HEK293 (cell line): ENCODE measurements at regions not wholly inside any gene's neighbourhood (a gene's known extent, or its start where the extent isn't known, plus 50 kb on each side); places are given as distances from the start of the nearest gene placed in this dataset.

Experiments used
- CTCF ChIA-PET: fragments of 350-600 bp; formaldehyde crosslinking; extraction: SDS; loops from one replicate; lab custom pipeline; 2021; ENCODE audit warnings: antibody characterized with exemption; lab: Yijun Ruan, JAX
- POLR2A ChIA-PET: fragments of 300-600 bp; formaldehyde crosslinking; extraction: SDS; loops from one replicate; lab custom pipeline; 2020; ENCODE audit warnings: antibody characterized with exemption, inconsistent platforms; lab: Yijun Ruan, JAX
- H3K27ac ChIP-seq: fragments of 200-500 bp; sonication (Bioruptor generic); 2 replicates; pipeline ENCODE4 v1.5.1; 2014; ENCODE audit warnings: low read depth, low read length, control low read depth, inconsistent platforms; ENCODE audit errors: extremely low read depth
- H3K36me3 ChIP-seq, 2 experiments: fragments of 200-500 bp in 1 of 2; sonication (Bioruptor generic) in 1 of 2; 1 replicate in 1 of 2; 2 replicates in 1 of 2; pipeline ENCODE4 v1.5.1; 2014 to 2017; ENCODE audit warnings: inconsistent platforms in 2 of 2, low read length in 2 of 2; ENCODE audit not compliant: control insufficient read depth in 2 of 2, insufficient read depth in 1 of 2
- H3K4me1 ChIP-seq: fragments of 200-500 bp; sonication (Bioruptor generic); 2 replicates; pipeline ENCODE4 v1.5.1; 2014; ENCODE audit warnings: mild to moderate bottlenecking, low read length, inconsistent platforms; ENCODE audit not compliant: control insufficient read depth, insufficient read depth
- H3K4me3 ChIP-seq: 2 replicates; pipeline ENCODE4 v1.5.1; 2011; ENCODE audit warnings: low read depth, mild to moderate bottlenecking, control low read depth, low read length, moderate library complexity
- H3K9me3 ChIP-seq: fragments of 200-500 bp; sonication (Bioruptor generic); 2 replicates; pipeline ENCODE4 v1.5.1; 2014; ENCODE audit warnings: low read depth, low read length, inconsistent platforms; ENCODE audit not compliant: control insufficient read depth, insufficient read depth
- GFI1B ChIP-seq: fragments of 450-650 bp; formaldehyde crosslinking; IDR thresholded peaks from 2 replicates; pipeline ENCODE4 v1.5.1; 2016; ENCODE audit warnings: missing biosample characterization, missing genetic modification characterization
- GLIS2 ChIP-seq: fragments of 450-650 bp; formaldehyde crosslinking; IDR thresholded peaks from 2 replicates; pipeline ENCODE4 v1.5.1; 2016; ENCODE audit warnings: missing biosample characterization, missing genetic modification characterization
- ZBTB17 ChIP-seq: fragments of 450-650 bp; formaldehyde crosslinking; IDR thresholded peaks from 2 replicates; pipeline ENCODE4 v1.5.1; 2016; ENCODE audit warnings: missing biosample characterization, missing genetic modification characterization
- ZBTB7A ChIP-seq: fragments of 450-650 bp; formaldehyde crosslinking; IDR thresholded peaks from 2 replicates; pipeline ENCODE4 v1.5.1; 2016; ENCODE audit warnings: low read depth, missing biosample characterization, missing genetic modification characterization
- ZBTB8A ChIP-seq: fragments of 450-650 bp; formaldehyde crosslinking; IDR thresholded peaks from 2 replicates; pipeline ENCODE4 v1.5.1; 2016; ENCODE audit warnings: missing biosample characterization, missing genetic modification characterization
- ZNF133 ChIP-seq: fragments of 450-650 bp; formaldehyde crosslinking; IDR thresholded peaks from 2 replicates; pipeline ENCODE4 v1.5.1; 2016; ENCODE audit warnings: missing biosample characterization, missing genetic modification characterization
- ZNF157 ChIP-seq: fragments of 450-650 bp; formaldehyde crosslinking; IDR thresholded peaks from 2 replicates; pipeline ENCODE4 v1.5.1; 2016; ENCODE audit warnings: missing biosample characterization, missing genetic modification characterization
- ZNF16 ChIP-seq: fragments of 450-650 bp; formaldehyde crosslinking; IDR thresholded peaks from 2 replicates; pipeline ENCODE4 v1.5.1; 2016; ENCODE audit warnings: low read depth, missing biosample characterization, missing genetic modification characterization
- ZNF169 ChIP-seq: fragments of 450-650 bp; formaldehyde crosslinking; IDR thresholded peaks from 2 replicates; pipeline ENCODE4 v1.5.1; 2016; ENCODE audit warnings: missing biosample characterization, missing genetic modification characterization
- ZNF24 ChIP-seq: fragments of 450-650 bp; formaldehyde crosslinking; IDR thresholded peaks from 2 replicates; pipeline ENCODE4 v1.5.1; 2016; ENCODE audit warnings: missing biosample characterization, missing genetic modification characterization
- ZNF248 ChIP-seq: fragments of 450-650 bp; formaldehyde crosslinking; IDR thresholded peaks from 2 replicates; pipeline ENCODE4 v1.5.1; 2017; ENCODE audit warnings: missing biosample characterization, missing genetic modification characterization
- ZNF426 ChIP-seq: fragments of 450-650 bp; formaldehyde crosslinking; IDR thresholded peaks from 2 replicates; pipeline ENCODE4 v1.5.1; 2017; ENCODE audit warnings: missing biosample characterization, missing genetic modification characterization, mild to moderate bottlenecking, inconsistent platforms, moderate library complexity
- ZNF433 ChIP-seq: fragments of 450-650 bp; formaldehyde crosslinking; IDR thresholded peaks from 2 replicates; pipeline ENCODE4 v1.5.1; 2016; ENCODE audit warnings: missing biosample characterization, missing genetic modification characterization, low read depth
- ZNF530 ChIP-seq: fragments of 450-650 bp; formaldehyde crosslinking; IDR thresholded peaks from 2 replicates; pipeline ENCODE4 v1.5.1; 2016; ENCODE audit warnings: low read depth, missing biosample characterization, missing genetic modification characterization
- ZNF701 ChIP-seq: fragments of 450-650 bp; formaldehyde crosslinking; IDR thresholded peaks from 2 replicates; pipeline ENCODE4 v1.5.1; 2016; ENCODE audit warnings: missing biosample characterization, missing genetic modification characterization
- TF ChIP-seq, protein P1 (sequence below): fragments of 450-650 bp; formaldehyde crosslinking; IDR thresholded peaks from 2 replicates; pipeline ENCODE4 v1.5.1; 2016; ENCODE audit warnings: missing biosample characterization, missing genetic modification characterization
- TF ChIP-seq, protein P2 (sequence below): fragments of 450-650 bp; formaldehyde crosslinking; IDR thresholded peaks from 2 replicates; pipeline ENCODE4 v1.5.1; 2016; ENCODE audit warnings: missing biosample characterization, missing genetic modification characterization
- TF ChIP-seq, protein P3 (sequence below): fragments of 450-650 bp; formaldehyde crosslinking; IDR thresholded peaks from 2 replicates; pipeline ENCODE4; 2016; ENCODE audit warnings: missing biosample characterization, missing genetic modification characterization

DNA sequence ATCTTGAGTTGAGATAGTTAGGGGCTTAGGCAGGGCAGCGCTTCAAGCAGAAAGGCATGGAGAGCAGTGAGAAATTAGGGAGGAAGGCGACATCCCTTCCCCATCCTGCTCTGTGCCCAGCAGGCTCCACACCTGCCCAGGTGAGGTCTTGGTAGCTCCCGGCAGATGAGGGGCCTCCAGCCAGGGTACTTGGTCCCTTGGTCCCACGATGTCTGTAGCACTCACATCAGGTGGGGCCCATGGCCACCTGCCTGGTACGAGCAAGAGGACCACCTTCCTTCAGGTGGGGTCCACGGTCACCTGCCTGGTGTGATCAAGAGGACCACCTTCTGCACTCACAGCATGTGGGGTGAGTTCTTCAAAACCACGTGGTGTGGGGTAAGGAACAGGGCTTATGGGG lies 91.2 kb downstream of the GALR1 start:
- ChIA-PET POLR2A (no interaction called here), CTCF (interaction anchor here (0.6 kb wide), 1 partner anchor 197 kb away, joined by 3 read pairs; no protein-coding TSS in a partner anchor)
- Histone ChIP-seq H3K4me1 (peaks cover 5% of the 10 kb centered on the region; the same call in 1 of the 2 replicates), H3K9me3 (no peaks in the 10 kb centered on the region), H3K27ac (no peak overlapping the region), H3K36me3 (no peaks in the 10 kb centered on the region), H3K4me3 (no peak overlapping the region)
- TF ChIP-seq ZNF16 (no peak), ZBTB8A (no peak), ZNF24 (no peak), ZNF530 (tag by site-specific recombination) (no peak)
- TF ChIP-seq, protein P1, sequence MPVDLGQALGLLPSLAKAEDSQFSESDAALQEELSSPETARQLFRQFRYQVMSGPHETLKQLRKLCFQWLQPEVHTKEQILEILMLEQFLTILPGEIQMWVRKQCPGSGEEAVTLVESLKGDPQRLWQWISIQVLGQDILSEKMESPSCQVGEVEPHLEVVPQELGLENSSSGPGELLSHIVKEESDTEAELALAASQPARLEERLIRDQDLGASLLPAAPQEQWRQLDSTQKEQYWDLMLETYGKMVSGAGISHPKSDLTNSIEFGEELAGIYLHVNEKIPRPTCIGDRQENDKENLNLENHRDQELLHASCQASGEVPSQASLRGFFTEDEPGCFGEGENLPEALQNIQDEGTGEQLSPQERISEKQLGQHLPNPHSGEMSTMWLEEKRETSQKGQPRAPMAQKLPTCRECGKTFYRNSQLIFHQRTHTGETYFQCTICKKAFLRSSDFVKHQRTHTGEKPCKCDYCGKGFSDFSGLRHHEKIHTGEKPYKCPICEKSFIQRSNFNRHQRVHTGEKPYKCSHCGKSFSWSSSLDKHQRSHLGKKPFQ: no peak
- TF ChIP-seq, protein P2, sequence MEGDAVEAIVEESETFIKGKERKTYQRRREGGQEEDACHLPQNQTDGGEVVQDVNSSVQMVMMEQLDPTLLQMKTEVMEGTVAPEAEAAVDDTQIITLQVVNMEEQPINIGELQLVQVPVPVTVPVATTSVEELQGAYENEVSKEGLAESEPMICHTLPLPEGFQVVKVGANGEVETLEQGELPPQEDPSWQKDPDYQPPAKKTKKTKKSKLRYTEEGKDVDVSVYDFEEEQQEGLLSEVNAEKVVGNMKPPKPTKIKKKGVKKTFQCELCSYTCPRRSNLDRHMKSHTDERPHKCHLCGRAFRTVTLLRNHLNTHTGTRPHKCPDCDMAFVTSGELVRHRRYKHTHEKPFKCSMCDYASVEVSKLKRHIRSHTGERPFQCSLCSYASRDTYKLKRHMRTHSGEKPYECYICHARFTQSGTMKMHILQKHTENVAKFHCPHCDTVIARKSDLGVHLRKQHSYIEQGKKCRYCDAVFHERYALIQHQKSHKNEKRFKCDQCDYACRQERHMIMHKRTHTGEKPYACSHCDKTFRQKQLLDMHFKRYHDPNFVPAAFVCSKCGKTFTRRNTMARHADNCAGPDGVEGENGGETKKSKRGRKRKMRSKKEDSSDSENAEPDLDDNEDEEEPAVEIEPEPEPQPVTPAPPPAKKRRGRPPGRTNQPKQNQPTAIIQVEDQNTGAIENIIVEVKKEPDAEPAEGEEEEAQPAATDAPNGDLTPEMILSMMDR (tag by site-specific recombination): no peak

DNA sequence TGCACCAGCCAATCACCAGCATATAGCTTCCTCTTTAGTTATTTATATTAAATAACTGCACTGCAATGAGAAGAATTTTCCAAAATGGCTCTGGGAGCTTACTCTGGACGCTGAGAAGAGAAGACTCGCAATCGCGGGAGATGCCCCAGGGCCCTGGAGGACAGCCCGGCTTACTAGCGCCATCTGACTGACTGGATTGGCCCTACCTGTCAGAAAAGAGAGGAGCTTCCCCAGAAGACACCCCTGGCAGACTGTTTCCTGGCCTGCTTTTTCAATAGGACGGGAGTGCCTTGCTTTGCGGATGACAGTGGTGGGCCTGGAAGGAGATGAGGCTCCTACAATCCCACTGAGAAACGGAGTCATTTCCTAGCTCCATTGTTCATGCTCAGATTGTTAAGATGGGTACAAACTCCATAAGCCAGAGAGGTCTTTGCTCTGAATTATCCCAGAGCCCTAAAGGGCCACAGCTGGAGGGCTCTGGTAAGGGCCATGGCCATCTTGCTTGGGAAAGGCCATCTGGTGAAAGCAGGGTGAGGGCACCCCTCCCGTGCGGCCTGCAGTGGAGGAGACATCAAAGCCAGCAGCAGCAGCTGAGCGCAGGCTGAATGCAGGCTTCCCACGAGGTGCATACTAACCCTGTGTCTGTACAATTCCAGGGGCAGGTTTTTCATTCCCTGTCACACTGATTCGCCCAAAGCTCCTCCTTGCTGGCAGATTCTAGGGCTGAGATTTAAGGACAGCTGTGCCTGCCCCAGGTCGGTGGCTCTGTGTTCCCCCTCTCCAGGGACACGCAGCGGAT lies 92.1 kb downstream of the GALR1 start:
- Histone ChIP-seq H3K36me3 (no peaks in the 10 kb centered on the region), H3K27ac (no peak overlapping the region), H3K4me1 (peaks cover 5% of the 10 kb centered on the region; the same call in 1 of the 2 replicates), H3K4me3 (no peak overlapping the region), H3K9me3 (no peaks in the 10 kb centered on the region)
- CTCF ChIA-PET: no interaction called here
- POLR2A ChIA-PET: no interaction called here
- TF ChIP-seq, protein P3, sequence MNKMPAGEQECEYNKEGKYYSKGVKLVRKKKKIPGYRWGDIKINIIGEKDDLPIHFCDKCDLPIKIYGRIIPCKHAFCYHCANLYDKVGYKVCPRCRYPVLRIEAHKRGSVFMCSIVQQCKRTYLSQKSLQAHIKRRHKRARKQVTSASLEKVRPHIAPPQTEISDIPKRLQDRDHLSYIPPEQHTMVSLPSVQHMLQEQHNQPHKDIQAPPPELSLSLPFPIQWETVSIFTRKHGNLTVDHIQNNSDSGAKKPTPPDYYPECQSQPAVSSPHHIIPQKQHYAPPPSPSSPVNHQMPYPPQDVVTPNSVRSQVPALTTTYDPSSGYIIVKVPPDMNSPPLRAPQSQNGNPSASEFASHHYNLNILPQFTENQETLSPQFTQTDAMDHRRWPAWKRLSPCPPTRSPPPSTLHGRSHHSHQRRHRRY: no peak

DNA sequence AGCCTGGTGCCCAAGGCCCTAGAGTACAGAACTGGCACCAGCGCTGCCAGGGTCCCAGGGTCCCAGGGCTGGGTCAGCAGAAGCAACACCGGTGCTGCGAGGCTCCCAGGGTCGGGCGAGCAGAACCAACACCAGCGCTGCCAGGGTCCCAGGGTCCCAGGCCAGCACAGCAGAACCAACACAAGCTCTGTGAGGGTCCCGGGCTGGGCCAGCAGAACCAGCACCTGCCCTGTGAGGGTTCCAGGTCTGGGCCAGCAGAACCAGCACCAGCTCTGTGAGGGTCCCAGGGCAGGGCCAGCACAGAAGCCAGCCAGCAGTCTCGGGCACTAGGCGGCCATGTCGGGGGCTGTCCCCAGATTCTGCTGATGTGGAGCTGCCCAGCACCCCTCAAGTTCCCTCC lies 93.1 kb downstream of the GALR1 start:
- no peak for TF ChIP-seq ZNF169 (tag by site-specific recombination)
- TF ChIP-seq ZNF426 (tag by site-specific recombination): no peak
- TF ChIP-seq GLIS2 (tag by site-specific recombination): no peak
- TF ChIP-seq ZNF701: no peak
- TF ChIP-seq ZBTB17 (tag by site-specific recombination): no peak
- no peak for TF ChIP-seq GFI1B
- no peak for TF ChIP-seq ZNF133 (tag by site-specific recombination)
- no peak for TF ChIP-seq ZBTB7A (tag by site-specific recombination)
- TF ChIP-seq ZNF433 (tag by site-specific recombination): no peak
- TF ChIP-seq ZNF530 (tag by site-specific recombination): no peak
- TF ChIP-seq ZNF248 (tag by site-specific recombination): no peak
- TF ChIP-seq ZNF157 (tag by site-specific recombination): no peak
- Histone ChIP-seq H3K36me3 (no peaks in the 10 kb centered on the region), H3K4me1 (peaks cover 5% of the 10 kb centered on the region; the same call in 1 of the 2 replicates), H3K4me3 (no peak overlapping the region), H3K27ac (no peak overlapping the region), H3K9me3 (no peaks in the 10 kb centered on the region)
- ChIA-PET POLR2A (no interaction called here), CTCF (interaction anchor here (0.7 kb wide), 1 partner anchor 137 kb away, joined by 3 read pairs; no protein-coding TSS in a partner anchor)
